G401 (cell line): ENCODE measurements at regions not wholly inside any gene's neighbourhood (a gene's known extent, or its start where the extent isn't known, plus 50 kb on each side); places are given as distances from the start of the nearest gene placed in this dataset.
"Not testable (repeated sequence)": the region's sequence is repeated elsewhere in the genome, so short reads cannot be mapped to it uniquely, and the experiment has no call there.

Experiments
- DNase-seq: peaks from one replicate; pipeline ENCODE4 v3.0.0-alpha.2; 2015; ENCODE audit warnings: low spot score
- in situ Hi-C: cut with HindIII; loops from 2 replicates; pipeline ENCODE4 v1.10.0; 2016; ENCODE audit warnings: low sequenced_read_pairs, mixed read lengths

GRCh38 chr12:88903333-88903732 lies 323.1 kb upstream of the KITLG start:
- in situ Hi-C loops = no loop called here
- DNase-seq = no peak

- DNase-seq = no peak
- in situ Hi-C loops = no loop called here
Measured at GRCh38 chr12:88897723-88898122, 317.5 kb upstream of the KITLG start.

- DNase-seq = no peak
- in situ Hi-C loops = no loop called here
Measured at GRCh38 chr12:88896958-88897357, 316.7 kb upstream of the KITLG start.

GRCh38 chr12:88895634-88896033 lies 315.4 kb upstream of the KITLG start:
- DNase-seq = no peak
- in situ Hi-C loops = no loop called here

- in situ Hi-C loops = no loop called here
- DNase-seq = no peak
Measured at GRCh38 chr12:88893801-88894200, 313.5 kb upstream of the KITLG start.

GRCh38 chr12:88891434-88891833 lies 311.2 kb upstream of the KITLG start:
- DNase-seq, in situ Hi-C loops: not testable (repeated sequence)

GRCh38 chr12:88889326-88890110 lies 309.2 kb upstream of the KITLG start:
- in situ Hi-C loops = no loop called here
- DNase-seq = no peak

- no peak for DNase-seq
- in situ Hi-C loops = no loop called here
Measured at GRCh38 chr12:88884600-88884999, 304.3 kb upstream of the KITLG start.

- no peak for DNase-seq
- in situ Hi-C loops = no loop called here
Measured at GRCh38 chr12:88882662-88883061, 302.4 kb upstream of the KITLG start.

- DNase-seq = no peak
- in situ Hi-C loops = no loop called here
Measured at GRCh38 chr12:88880051-88880450, 299.8 kb upstream of the KITLG start.

GRCh38 chr12:88878295-88878694 lies 298.0 kb upstream of the KITLG start:
- no peak for DNase-seq
- in situ Hi-C loops = no loop called here

- in situ Hi-C loops = no loop called here
- DNase-seq = no peak
Measured at GRCh38 chr12:88876857-88877256, 296.6 kb upstream of the KITLG start.

- in situ Hi-C loops = no loop called here
- DNase-seq = no peak
Measured at GRCh38 chr12:88870000-88870737, 289.9 kb upstream of the KITLG start.

GRCh38 chr12:88868050-88868449 lies 287.8 kb upstream of the KITLG start:
- no peak for DNase-seq
- in situ Hi-C loops = no loop called here

- no peak for DNase-seq
- in situ Hi-C loops = no loop called here
Measured at GRCh38 chr12:88867510-88867909, 287.2 kb upstream of the KITLG start.

GRCh38 chr12:88866881-88867280 lies 286.6 kb upstream of the KITLG start:
- in situ Hi-C loops = no loop called here

GRCh38 chr12:88865537-88865936 lies 285.3 kb upstream of the KITLG start:
- no peak for DNase-seq
- in situ Hi-C loops = no loop called here

More at GRCh38 chr12:88866881-88867280, 286.6 kb upstream of the KITLG start:
- DNase-seq = no peak

- DNase-seq = no peak
- in situ Hi-C loops = no loop called here
Measured at GRCh38 chr12:88860851-88861250, 280.6 kb upstream of the KITLG start.

GRCh38 chr12:88856201-88856600 lies 275.9 kb upstream of the KITLG start:
- no peak for DNase-seq
- in situ Hi-C loops = no loop called here

- in situ Hi-C loops = no loop called here
- no peak for DNase-seq
Measured at GRCh38 chr12:88855301-88855700, 275.0 kb upstream of the KITLG start.

GRCh38 chr12:88854260-88854659 lies 274.0 kb upstream of the KITLG start:
- no peak for DNase-seq
- in situ Hi-C loops = no loop called here
